Ishikawa (cell line): ENCODE measurements at regions not wholly inside any gene's neighbourhood (a gene's known extent, or its start where the extent isn't known, plus 50 kb on each side); places are given as distances from the start of the nearest gene placed in this dataset.

ENCODE experiments used
- EP300 ChIP-seq: IDR thresholded peaks from 2 replicates; pipeline ENCODE4 v1.6.1; 2012; ENCODE audit warnings: borderline replicate concordance
- RAD21 ChIP-seq: IDR thresholded peaks from 2 replicates; pipeline ENCODE4 v1.6.1; 2012; ENCODE audit warnings: low read depth
- TAF1 ChIP-seq: IDR thresholded peaks from 2 replicates; pipeline ENCODE4 v1.6.1; 2012; ENCODE audit warnings: low read depth, mild to moderate bottlenecking
- YY1 ChIP-seq: IDR thresholded peaks from 2 replicates; pipeline ENCODE4 v1.6.1; 2012; ENCODE audit warnings: low read depth
- TF ChIP-seq, protein P1 (sequence below): IDR thresholded peaks from 2 replicates; pipeline ENCODE4 v1.6.1; 2012

GRCh38 chr5:174503461-174504265 lies 220.7 kb upstream of the MSX2 start:
- TF ChIP-seq TAF1 (no peak), EP300 (no peak), RAD21 (no peak), YY1 (no peak)
- TF ChIP-seq, protein P1, sequence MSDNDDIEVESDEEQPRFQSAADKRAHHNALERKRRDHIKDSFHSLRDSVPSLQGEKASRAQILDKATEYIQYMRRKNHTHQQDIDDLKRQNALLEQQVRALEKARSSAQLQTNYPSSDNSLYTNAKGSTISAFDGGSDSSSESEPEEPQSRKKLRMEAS = no peak
